ENCODE measurements at regions not wholly inside any gene's neighbourhood (a gene's known extent, or its start where the extent isn't known, plus 50 kb on each side); places are given as distances from the start of the nearest gene placed in this dataset.

- Histone ChIP-seq H3K4me1 (ENCODE audit: control insufficient read depth, insufficient read depth, low read length) (no peaks in the 10 kb centered on the region), H3K9me3 (ENCODE audit: control insufficient read depth, insufficient read depth, low read length) (no peaks in the 10 kb centered on the region), H3K4me3 (ENCODE audit: low read depth, low read length) (no peak overlapping the region), H3K36me3 (ENCODE audit: control insufficient read depth, insufficient read depth, low read length) (no peaks in the 10 kb centered on the region), H3K27ac (ENCODE audit: low read depth, low read length) (no peak overlapping the region), H3K27me3 (ENCODE audit: control insufficient read depth, insufficient read depth, low read length) (no peaks in the 10 kb centered on the region)
- DNase-seq (ENCODE audit: low read depth in 4 of 6, low spot score in 6 of 6) = peak in 1 of 6 donors; percentile 19
- WGBS (ENCODE audit: insufficient coverage) = no CpG with 5 or more reads among the region's 4 CpGs
These were observed 261.9 kb upstream of the LRIG3 start for GRCh38 chr12:59182191-59182590.

- no peak overlapping the region for H3K4me3 ChIP-seq (ENCODE audit: low read depth, low read length)
- H3K9me3 ChIP-seq (ENCODE audit: control insufficient read depth, insufficient read depth, low read length) = no peaks in the 10 kb centered on the region
- peak in 1 of 6 donors; percentile 23 for DNase-seq (ENCODE audit: low read depth in 4 of 6, low spot score in 6 of 6)
- H3K27me3 ChIP-seq (ENCODE audit: control insufficient read depth, insufficient read depth, low read length) = no peaks in the 10 kb centered on the region
- WGBS (ENCODE audit: insufficient coverage) = 86% methylated on average over 1 of the region's 2 CpGs
- H3K4me1 ChIP-seq (ENCODE audit: control insufficient read depth, insufficient read depth, low read length) = no peaks in the 10 kb centered on the region
- H3K27ac ChIP-seq (ENCODE audit: low read depth, low read length) = no peak overlapping the region
- H3K36me3 ChIP-seq (ENCODE audit: control insufficient read depth, insufficient read depth, low read length) = no peaks in the 10 kb centered on the region
These were observed 261.0 kb upstream of the LRIG3 start for GRCh38 chr12:59181196-59181777.

- no peak for DNase-seq (ENCODE audit: low read depth in 4 of 6, low spot score in 6 of 6)
- Histone ChIP-seq H3K36me3 (ENCODE audit: control insufficient read depth, insufficient read depth, low read length) (no peaks in the 10 kb centered on the region), H3K27ac (ENCODE audit: low read depth, low read length) (no peak overlapping the region), H3K4me1 (ENCODE audit: control insufficient read depth, insufficient read depth, low read length) (no peaks in the 10 kb centered on the region), H3K4me3 (ENCODE audit: low read depth, low read length) (no peak overlapping the region), H3K9me3 (ENCODE audit: control insufficient read depth, insufficient read depth, low read length) (no peaks in the 10 kb centered on the region), H3K27me3 (ENCODE audit: control insufficient read depth, insufficient read depth, low read length) (no peaks in the 10 kb centered on the region)
- WGBS (ENCODE audit: insufficient coverage) = no CpG with 5 or more reads among the region's 1 CpG
These were observed 258.9 kb upstream of the LRIG3 start for GRCh38 chr12:59179231-59179630.

- no peaks in the 10 kb centered on the region for H3K9me3 ChIP-seq (ENCODE audit: control insufficient read depth, insufficient read depth, low read length)
- H3K27me3 ChIP-seq (ENCODE audit: control insufficient read depth, insufficient read depth, low read length) = no peaks in the 10 kb centered on the region
- no peaks in the 10 kb centered on the region for H3K4me1 ChIP-seq (ENCODE audit: control insufficient read depth, insufficient read depth, low read length)
- H3K36me3 ChIP-seq (ENCODE audit: control insufficient read depth, insufficient read depth, low read length) = no peaks in the 10 kb centered on the region
- no peak overlapping the region for H3K27ac ChIP-seq (ENCODE audit: low read depth, low read length)
- peak in 2 of 6 donors; percentile 22 to 67 for DNase-seq (ENCODE audit: low read depth in 4 of 6, low spot score in 6 of 6)
- H3K4me3 ChIP-seq (ENCODE audit: low read depth, low read length) = no peak overlapping the region
- WGBS (ENCODE audit: insufficient coverage) = no CpG with 5 or more reads among the region's 4 CpGs
These were observed 253.4 kb upstream of the LRIG3 start for GRCh38 chr12:59173695-59174094.

- no peaks in the 10 kb centered on the region for H3K36me3 ChIP-seq (ENCODE audit: control insufficient read depth, insufficient read depth, low read length)
These were observed 248.3 kb upstream of the LRIG3 start for GRCh38 chr12:59168647-59169046.

GRCh38 chr12:59166457-59166856 is 246.2 kb upstream of the LRIG3 start:
- no CpG with 5 or more reads among the region's 1 CpG for WGBS (ENCODE audit: insufficient coverage)
- no peak for DNase-seq (ENCODE audit: low read depth in 4 of 6, low spot score in 6 of 6)
- Histone ChIP-seq H3K4me1 (ENCODE audit: control insufficient read depth, insufficient read depth, low read length) (no peaks in the 10 kb centered on the region), H3K27me3 (ENCODE audit: control insufficient read depth, insufficient read depth, low read length) (no peaks in the 10 kb centered on the region), H3K36me3 (ENCODE audit: control insufficient read depth, insufficient read depth, low read length) (no peaks in the 10 kb centered on the region), H3K9me3 (ENCODE audit: control insufficient read depth, insufficient read depth, low read length) (no peaks in the 10 kb centered on the region), H3K27ac (ENCODE audit: low read depth, low read length) (no peak overlapping the region), H3K4me3 (ENCODE audit: low read depth, low read length) (no peak overlapping the region)

More at GRCh38 chr12:59168647-59169046, 248.3 kb upstream of the LRIG3 start:
- H3K4me3 ChIP-seq (ENCODE audit: low read depth, low read length) = no peak overlapping the region
- no peaks in the 10 kb centered on the region for H3K4me1 ChIP-seq (ENCODE audit: control insufficient read depth, insufficient read depth, low read length)
- DNase-seq (ENCODE audit: low read depth in 4 of 6, low spot score in 6 of 6) = peak in 2 of 6 donors; percentile 33 to 69
- H3K9me3 ChIP-seq (ENCODE audit: control insufficient read depth, insufficient read depth, low read length) = no peaks in the 10 kb centered on the region
- H3K27ac ChIP-seq (ENCODE audit: low read depth, low read length) = no peak overlapping the region
- no peaks in the 10 kb centered on the region for H3K27me3 ChIP-seq (ENCODE audit: control insufficient read depth, insufficient read depth, low read length)
- WGBS (ENCODE audit: insufficient coverage) = no CpG with 5 or more reads among the region's 2 CpGs

GRCh38 chr12:59164991-59165718 is 244.9 kb upstream of the LRIG3 start:
- no peaks in the 10 kb centered on the region for H3K27me3 ChIP-seq (ENCODE audit: control insufficient read depth, insufficient read depth, low read length)
- no peak overlapping the region for H3K4me3 ChIP-seq (ENCODE audit: low read depth, low read length)
- DNase-seq (ENCODE audit: low read depth in 4 of 6, low spot score in 6 of 6) = peak in 3 of 6 donors; percentile 7 to 73 (median 45)
- no peaks in the 10 kb centered on the region for H3K9me3 ChIP-seq (ENCODE audit: control insufficient read depth, insufficient read depth, low read length)
- WGBS (ENCODE audit: insufficient coverage) = 58% methylated on average over 1 of the region's 4 CpGs
- no peak overlapping the region for H3K27ac ChIP-seq (ENCODE audit: low read depth, low read length)
- no peaks in the 10 kb centered on the region for H3K4me1 ChIP-seq (ENCODE audit: control insufficient read depth, insufficient read depth, low read length)
- no peaks in the 10 kb centered on the region for H3K36me3 ChIP-seq (ENCODE audit: control insufficient read depth, insufficient read depth, low read length)

GRCh38 chr12:59164226-59164625 is 243.9 kb upstream of the LRIG3 start:
- Histone ChIP-seq H3K4me1 (ENCODE audit: control insufficient read depth, insufficient read depth, low read length) (no peaks in the 10 kb centered on the region), H3K27me3 (ENCODE audit: control insufficient read depth, insufficient read depth, low read length) (no peaks in the 10 kb centered on the region), H3K36me3 (ENCODE audit: control insufficient read depth, insufficient read depth, low read length) (no peaks in the 10 kb centered on the region), H3K27ac (ENCODE audit: low read depth, low read length) (no peak overlapping the region), H3K9me3 (ENCODE audit: control insufficient read depth, insufficient read depth, low read length) (no peaks in the 10 kb centered on the region), H3K4me3 (ENCODE audit: low read depth, low read length) (no peak overlapping the region)
- no peak for DNase-seq (ENCODE audit: low read depth in 4 of 6, low spot score in 6 of 6)

GRCh38 chr12:59158681-59159080 is 238.4 kb upstream of the LRIG3 start:
- H3K4me3 ChIP-seq (ENCODE audit: low read depth, low read length) = no peak overlapping the region
- H3K36me3 ChIP-seq (ENCODE audit: control insufficient read depth, insufficient read depth, low read length) = no peaks in the 10 kb centered on the region
- no peak for DNase-seq (ENCODE audit: low read depth in 4 of 6, low spot score in 6 of 6)
- no peak overlapping the region for H3K27ac ChIP-seq (ENCODE audit: low read depth, low read length)
- H3K27me3 ChIP-seq (ENCODE audit: control insufficient read depth, insufficient read depth, low read length) = no peaks in the 10 kb centered on the region
- no peaks in the 10 kb centered on the region for H3K4me1 ChIP-seq (ENCODE audit: control insufficient read depth, insufficient read depth, low read length)
- WGBS (ENCODE audit: insufficient coverage) = 90% methylated on average over 2 of the region's 4 CpGs
- no peaks in the 10 kb centered on the region for H3K9me3 ChIP-seq (ENCODE audit: control insufficient read depth, insufficient read depth, low read length)

GRCh38 chr12:59158066-59158465 is 237.8 kb upstream of the LRIG3 start:
- H3K9me3 ChIP-seq (ENCODE audit: control insufficient read depth, insufficient read depth, low read length) = no peaks in the 10 kb centered on the region
- H3K4me1 ChIP-seq (ENCODE audit: control insufficient read depth, insufficient read depth, low read length) = no peaks in the 10 kb centered on the region
- no peak for DNase-seq (ENCODE audit: low read depth in 4 of 6, low spot score in 6 of 6)
- H3K36me3 ChIP-seq (ENCODE audit: control insufficient read depth, insufficient read depth, low read length) = no peaks in the 10 kb centered on the region
- no CpG with 5 or more reads among the region's 3 CpGs for WGBS (ENCODE audit: insufficient coverage)
- H3K4me3 ChIP-seq (ENCODE audit: low read depth, low read length) = no peak overlapping the region
- H3K27me3 ChIP-seq (ENCODE audit: control insufficient read depth, insufficient read depth, low read length) = no peaks in the 10 kb centered on the region
- no peak overlapping the region for H3K27ac ChIP-seq (ENCODE audit: low read depth, low read length)

Measured in spinal cord (tissue), 9 donors.